ENCODE measurements at regions not wholly inside any gene's neighbourhood (a gene's known extent, or its start where the extent isn't known, plus 50 kb on each side); places are given as distances from the start of the nearest gene placed in this dataset.

- TF ChIP-seq GATA2 (IDR thresholded peaks at IDR 0.05; ENCODE audit: low read depth, low read length) (no peak), GATA3 (IDR thresholded peaks at IDR 0.05; ENCODE audit: low read depth, low read length) (no peak)
Observed at GRCh38 chr2:66903745-66904465, 469.0 kb downstream of the MEIS1 start.

Measured in SH-SY5Y (cell line).